Epithelial cell of esophagus (primary cell): ENCODE measurements at regions not wholly inside any gene's neighbourhood (a gene's known extent, or its start where the extent isn't known, plus 50 kb on each side); places are given as distances from the start of the nearest gene placed in this dataset.

Experiments
- DNase-seq: peaks from one replicate; pipeline ENCODE4 v3.0.0; 2010; ENCODE audit warnings: low read depth
- H3K4me3 ChIP-seq: 2 replicates; pipeline ENCODE4 v1.5.1; 2011; ENCODE audit warnings: mild to moderate bottlenecking, low read length, control low read depth
- CTCF ChIP-seq: IDR thresholded peaks from 2 replicates; pipeline ENCODE4 v1.5.1; 2011; ENCODE audit warnings: low read depth, mild to moderate bottlenecking, low read length, control low read depth, inconsistent platforms; ENCODE audit not compliant: insufficient read depth; ENCODE audit errors: missing control alignments

GRCh38 chr4:137649711-137650450, 117.6 kb upstream of the PCDH18 start:
- H3K4me3 ChIP-seq: no peak overlapping the region
- no peak for TF ChIP-seq CTCF
- no peak for DNase-seq

GRCh38 chr4:137648531-137648930, 116.2 kb upstream of the PCDH18 start:
- no peak overlapping the region for H3K4me3 ChIP-seq
- TF ChIP-seq CTCF: no peak
- no peak for DNase-seq

- DNase-seq: no peak
- TF ChIP-seq CTCF: no peak
- no peak overlapping the region for H3K4me3 ChIP-seq
These were observed 115.1 kb upstream of the PCDH18 start for GRCh38 chr4:137647375-137647774.

GRCh38 chr4:137644201-137644600, 111.9 kb upstream of the PCDH18 start:
- no peak for TF ChIP-seq CTCF
- peak; percentile 20 for DNase-seq
- H3K4me3 ChIP-seq: no peak overlapping the region

- H3K4me3 ChIP-seq: no peak overlapping the region
- no peak for DNase-seq
- TF ChIP-seq CTCF: no peak
These were observed 109.2 kb upstream of the PCDH18 start for GRCh38 chr4:137641544-137641943.

- H3K4me3 ChIP-seq: no peak overlapping the region
- DNase-seq: no peak
- no peak for TF ChIP-seq CTCF
These were observed 108.5 kb upstream of the PCDH18 start for GRCh38 chr4:137640838-137641158.

- no peak overlapping the region for H3K4me3 ChIP-seq
- no peak for DNase-seq
- no peak for TF ChIP-seq CTCF
These were observed 108.0 kb upstream of the PCDH18 start for GRCh38 chr4:137640156-137640837.
